ENCODE measurements at regions not wholly inside any gene's neighbourhood (a gene's known extent, or its start where the extent isn't known, plus 50 kb on each side); places are given as distances from the start of the nearest gene placed in this dataset.

DNA sequence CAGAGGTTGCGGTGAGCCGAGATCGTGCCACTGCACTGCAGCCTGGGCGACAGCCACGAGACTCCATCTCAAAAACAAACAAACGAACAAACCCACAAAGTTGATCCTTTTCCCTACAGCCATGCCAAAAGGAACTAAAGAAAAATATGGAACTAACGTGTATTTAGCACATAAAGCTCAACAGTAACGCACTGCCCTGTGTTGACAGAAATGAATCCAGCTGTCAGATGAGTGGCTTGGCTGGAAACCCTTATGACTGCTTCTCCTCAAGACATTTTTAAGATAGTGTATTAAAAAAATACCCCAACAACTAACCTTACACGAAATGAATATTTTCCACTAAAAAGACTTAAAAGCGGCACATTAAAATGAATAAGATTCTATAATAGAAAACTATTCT lies 62.9 kb upstream of the TUBA3E start:
- TF ChIP-seq, protein P1, sequence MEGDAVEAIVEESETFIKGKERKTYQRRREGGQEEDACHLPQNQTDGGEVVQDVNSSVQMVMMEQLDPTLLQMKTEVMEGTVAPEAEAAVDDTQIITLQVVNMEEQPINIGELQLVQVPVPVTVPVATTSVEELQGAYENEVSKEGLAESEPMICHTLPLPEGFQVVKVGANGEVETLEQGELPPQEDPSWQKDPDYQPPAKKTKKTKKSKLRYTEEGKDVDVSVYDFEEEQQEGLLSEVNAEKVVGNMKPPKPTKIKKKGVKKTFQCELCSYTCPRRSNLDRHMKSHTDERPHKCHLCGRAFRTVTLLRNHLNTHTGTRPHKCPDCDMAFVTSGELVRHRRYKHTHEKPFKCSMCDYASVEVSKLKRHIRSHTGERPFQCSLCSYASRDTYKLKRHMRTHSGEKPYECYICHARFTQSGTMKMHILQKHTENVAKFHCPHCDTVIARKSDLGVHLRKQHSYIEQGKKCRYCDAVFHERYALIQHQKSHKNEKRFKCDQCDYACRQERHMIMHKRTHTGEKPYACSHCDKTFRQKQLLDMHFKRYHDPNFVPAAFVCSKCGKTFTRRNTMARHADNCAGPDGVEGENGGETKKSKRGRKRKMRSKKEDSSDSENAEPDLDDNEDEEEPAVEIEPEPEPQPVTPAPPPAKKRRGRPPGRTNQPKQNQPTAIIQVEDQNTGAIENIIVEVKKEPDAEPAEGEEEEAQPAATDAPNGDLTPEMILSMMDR (IDR thresholded peaks at IDR 0.05): no peak
- TF ChIP-seq ZFX (IDR thresholded peaks at IDR 0.05; ENCODE audit: borderline replicate concordance): no peak

Measured in 22Rv1 (cell line).